GM23338 (cell line): ENCODE measurements at regions not wholly inside any gene's neighbourhood (a gene's known extent, or its start where the extent isn't known, plus 50 kb on each side); places are given as distances from the start of the nearest gene placed in this dataset.

Experiments
- ATAC-seq: fragments of 200-7000 bp; cut with Tn5 transposase; 3 replicates; pipeline ENCODE4 v1.9.1; 2020
- DNase-seq: peaks from one replicate; pipeline ENCODE4 v3.0.0-alpha.2; 2015; ENCODE audit warnings: low spot score
- H2AFZ ChIP-seq: fragments of 200-600 bp; sonication (generic); 2 replicates; pipeline ENCODE4 v1.8.0; 2016; ENCODE audit warnings: antibody characterized with exemption, mild to moderate bottlenecking, moderate library complexity
- H3F3A ChIP-seq: fragments of 200-600 bp; sonication (generic); replicated peaks from 2 replicates; pipeline ENCODE4 v1.8.0; 2017; ENCODE audit warnings: antibody characterized with exemption, mixed run types, low read depth
- H3K27ac ChIP-seq: fragments of 200-600 bp; sonication (generic); 2 replicates; pipeline ENCODE4 v1.6.1; 2016; ENCODE audit warnings: low read depth
- H3K27me3 ChIP-seq: fragments of 200-600 bp; sonication (generic); 2 replicates; pipeline ENCODE4 v1.8.0; 2016; ENCODE audit warnings: mild to moderate bottlenecking, mixed run types, moderate library complexity; ENCODE audit not compliant: insufficient read depth
- H3K36me3 ChIP-seq: fragments of 200-600 bp; sonication (generic); 2 replicates; pipeline ENCODE4 v1.8.0; 2016; ENCODE audit warnings: mild to moderate bottlenecking; ENCODE audit not compliant: insufficient read depth
- H3K4me1 ChIP-seq: fragments of 200-600 bp; sonication (generic); 2 replicates; pipeline ENCODE4 v1.8.0; 2016; ENCODE audit warnings: mild to moderate bottlenecking, moderate library complexity; ENCODE audit not compliant: insufficient read depth
- H3K4me2 ChIP-seq: fragments of 200-600 bp; sonication (generic); 2 replicates; pipeline ENCODE4 v1.7.1; 2017; ENCODE audit warnings: mixed run types
- H3K4me3 ChIP-seq: fragments of 200-600 bp; sonication (generic); 2 replicates; pipeline ENCODE4 v1.6.1; 2016; ENCODE audit warnings: mixed run types
- H3K79me2 ChIP-seq: fragments of 200-600 bp; sonication (generic); replicated peaks from 2 replicates; pipeline ENCODE4 v1.8.0; 2017; ENCODE audit warnings: mild to moderate bottlenecking; ENCODE audit not compliant: insufficient read depth
- H3K9me2 ChIP-seq: fragments of 200-600 bp; sonication (generic); 2 replicates; pipeline ENCODE4 v1.8.0; 2017; ENCODE audit not compliant: insufficient read depth
- H4K20me1 ChIP-seq: fragments of 200-600 bp; sonication (generic); replicated peaks from 2 replicates; pipeline ENCODE4 v1.8.0; 2017; ENCODE audit warnings: mild to moderate bottlenecking; ENCODE audit not compliant: insufficient read depth
- H3K27ac Mint-ChIP-seq: 2 replicates; pipeline ENCODE4 v1.8.0; 2020; ENCODE audit warnings: inconsistent platforms, mild to moderate bottlenecking, moderate library complexity, mixed read lengths
- H3K27me3 Mint-ChIP-seq: 3 replicates; pipeline ENCODE4 v1.8.0; 2022; ENCODE audit warnings: low read depth, mild to moderate bottlenecking, moderate library complexity, mixed read lengths, inconsistent platforms; ENCODE audit not compliant: insufficient read depth, poor library complexity
- H3K36me3 Mint-ChIP-seq: 3 replicates; pipeline ENCODE4 v1.8.0; 2021; ENCODE audit warnings: low read depth, mild to moderate bottlenecking, inconsistent platforms, moderate library complexity, mixed read lengths
- H3K4me1 Mint-ChIP-seq: 3 replicates; pipeline ENCODE4 v1.8.0; 2020; ENCODE audit warnings: mild to moderate bottlenecking, inconsistent platforms, mixed read lengths
- H3K4me3 Mint-ChIP-seq: 3 replicates; pipeline ENCODE4 v1.8.0; 2021; ENCODE audit warnings: moderate library complexity, mild to moderate bottlenecking, inconsistent platforms, mixed read lengths
- H3K9me3 Mint-ChIP-seq: 3 replicates; pipeline ENCODE4 v1.8.0; 2020; ENCODE audit warnings: moderate library complexity, mild to moderate bottlenecking, inconsistent platforms, mixed read lengths
- CREB1 ChIP-seq: fragments of 250-450 bp; sonication (Bioruptor Pico); IDR thresholded peaks from 2 replicates; pipeline ENCODE4 v1.5.0; 2020; ENCODE audit warnings: low read depth, mild to moderate bottlenecking, moderate library complexity
- CTCF ChIP-seq, 2 experiments: fragments of 200-600 bp in 1 of 2; sonication (generic) in 1 of 2; conservative IDR thresholded peaks; 2 replicates each; pipeline versions ENCODE4 v1.5.1 to v1.6.1; 2016 to 2017; ENCODE audit warnings: antibody characterized with exemption in 2 of 2, low read depth in 2 of 2, mild to moderate bottlenecking in 2 of 2, moderate library complexity in 1 of 2
- JUNB ChIP-seq: IDR thresholded peaks from one replicate; pipeline ENCODE4 v1.6.1; 2016; ENCODE audit warnings: antibody characterized with exemption; ENCODE audit not compliant: unreplicated experiment
- NANOG ChIP-seq: IDR thresholded peaks from 2 replicates; pipeline ENCODE4 v1.6.1; 2016; ENCODE audit warnings: antibody characterized with exemption, borderline replicate concordance
- POLR2AphosphoS5 ChIP-seq: IDR thresholded peaks from 2 replicates; pipeline ENCODE4 v1.6.1; 2016; ENCODE audit warnings: antibody characterized with exemption, low read depth
- STAT1 ChIP-seq: IDR thresholded peaks from one replicate; pipeline ENCODE4 v1.6.1; 2016; ENCODE audit warnings: antibody characterized with exemption; ENCODE audit not compliant: unreplicated experiment
- ZNF114 ChIP-seq: fragments of 250-450 bp; sonication (Bioruptor Pico); IDR thresholded peaks from 2 replicates; pipeline ENCODE4 v1.5.0; 2020; ENCODE audit warnings: mild to moderate bottlenecking, moderate library complexity
- ZNF331 ChIP-seq: fragments of 250-450 bp; sonication (Bioruptor Pico); IDR thresholded peaks from 2 replicates; pipeline ENCODE4 v1.5.0; 2020; ENCODE audit warnings: low read depth, mild to moderate bottlenecking, moderate library complexity
- ZNF462 ChIP-seq: fragments of 250-450 bp; sonication (Bioruptor Pico); IDR thresholded peaks from 2 replicates; pipeline ENCODE4 v1.5.0; 2020; ENCODE audit warnings: mild to moderate bottlenecking, moderate library complexity
- TF ChIP-seq, protein P1 (sequence below): IDR thresholded peaks from 2 replicates; pipeline ENCODE4 v1.6.1; 2016; ENCODE audit warnings: antibody characterized with exemption

DNA sequence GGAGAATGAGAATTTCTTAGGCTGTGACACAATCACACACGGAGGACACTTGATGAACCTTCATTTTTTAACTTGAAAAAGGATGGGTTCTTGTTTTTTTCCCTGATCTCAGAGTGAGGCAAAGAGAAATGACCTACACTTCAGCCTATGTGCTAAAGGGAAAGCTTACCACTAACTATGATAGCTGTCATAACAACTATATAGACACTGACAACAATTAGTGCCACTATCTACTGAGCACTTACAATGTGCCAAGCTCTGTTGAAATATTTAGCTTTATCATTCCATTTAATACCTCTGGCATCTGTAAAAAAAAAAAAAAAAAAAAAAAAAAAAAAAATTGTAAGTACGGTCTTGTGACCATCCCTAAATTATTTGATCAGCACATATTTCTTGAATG, 135.9 kb upstream of the WWC1 start (continued):
- TF ChIP-seq, protein P1, sequence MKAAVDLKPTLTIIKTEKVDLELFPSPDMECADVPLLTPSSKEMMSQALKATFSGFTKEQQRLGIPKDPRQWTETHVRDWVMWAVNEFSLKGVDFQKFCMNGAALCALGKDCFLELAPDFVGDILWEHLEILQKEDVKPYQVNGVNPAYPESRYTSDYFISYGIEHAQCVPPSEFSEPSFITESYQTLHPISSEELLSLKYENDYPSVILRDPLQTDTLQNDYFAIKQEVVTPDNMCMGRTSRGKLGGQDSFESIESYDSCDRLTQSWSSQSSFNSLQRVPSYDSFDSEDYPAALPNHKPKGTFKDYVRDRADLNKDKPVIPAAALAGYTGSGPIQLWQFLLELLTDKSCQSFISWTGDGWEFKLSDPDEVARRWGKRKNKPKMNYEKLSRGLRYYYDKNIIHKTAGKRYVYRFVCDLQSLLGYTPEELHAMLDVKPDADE = no peak
- TF ChIP-seq ZNF331 (CRISPR knock-in tag) (no peak), STAT1 (no peak), NANOG (no peak), POLR2AphosphoS5 (no peak), ZNF114 (CRISPR knock-in tag) (no peak), JUNB (no peak), CTCF (conservative IDR thresholded peaks at IDR 0.05; ENCODE audit: low read depth in 2 of 2) (no peak), CREB1 (CRISPR knock-in tag) (no peak)

DNA sequence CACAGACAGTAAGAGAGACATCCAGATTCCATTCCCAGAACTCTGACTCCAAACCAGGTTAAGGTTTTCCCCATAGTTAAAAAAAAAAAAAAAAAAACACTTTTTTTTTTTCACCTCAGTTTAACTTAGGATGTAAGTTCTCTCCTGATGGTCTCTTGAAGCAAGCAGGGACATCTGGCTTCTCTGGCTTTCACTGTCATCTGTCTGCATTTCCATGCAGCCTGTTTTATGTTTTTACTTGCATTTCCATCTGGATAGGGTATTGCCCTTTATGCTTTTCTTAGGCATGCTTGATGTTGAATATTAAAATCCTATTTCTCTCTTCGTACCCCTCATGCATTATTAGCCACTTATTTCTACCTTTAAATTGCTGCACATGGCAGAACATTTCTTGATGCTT, 135.3 kb upstream of the WWC1 start:
- Histone ChIP-seq H3K27ac (no peak overlapping the region), H3K9me2 (no peaks in the 10 kb centered on the region), H3K4me2 (no peak overlapping the region), H4K20me1 (no peaks in the 10 kb centered on the region), H3K4me3 (no peak overlapping the region), H2AFZ (no peak overlapping the region), H3K79me2 (no peaks in the 10 kb centered on the region), H3K4me1 (peaks cover 13% of the 10 kb centered on the region), H3K27me3 (no peaks in the 10 kb centered on the region), H3F3A (no peaks in the 10 kb centered on the region), H3K36me3 (no peaks in the 10 kb centered on the region)
- Mint-ChIP-seq H3K36me3 (no peaks in the 10 kb centered on the region), H3K4me1 (peaks cover 42% of the 10 kb centered on the region), H3K27me3 (peaks cover 3% of the 10 kb centered on the region), H3K9me3 (no peaks in the 10 kb centered on the region), H3K27ac (no peak overlapping the region), H3K4me3 (no peak overlapping the region)
- ATAC-seq = no peak
- DNase-seq = no peak
- TF ChIP-seq, protein P1 = no peak
- no peak for TF ChIP-seq JUNB

- Histone ChIP-seq H3K4me1 (peaks cover 13% of the 10 kb centered on the region), H3K4me2 (no peak overlapping the region), H3K27ac (no peak overlapping the region), H3K9me2 (no peaks in the 10 kb centered on the region), H2AFZ (no peak overlapping the region), H3F3A (no peaks in the 10 kb centered on the region), H3K27me3 (no peaks in the 10 kb centered on the region), H3K79me2 (no peaks in the 10 kb centered on the region), H3K4me3 (no peak overlapping the region), H4K20me1 (no peaks in the 10 kb centered on the region), H3K36me3 (no peaks in the 10 kb centered on the region)
- H3K36me3 Mint-ChIP-seq = no peaks in the 10 kb centered on the region
- H3K4me3 Mint-ChIP-seq = no peak overlapping the region
- no peaks in the 10 kb centered on the region for H3K9me3 Mint-ChIP-seq
- no peak for TF ChIP-seq ZNF462 (CRISPR knock-in tag)
- H3K27ac Mint-ChIP-seq = no peak overlapping the region
- peaks cover 42% of the 10 kb centered on the region for H3K4me1 Mint-ChIP-seq
- peaks cover 3% of the 10 kb centered on the region for H3K27me3 Mint-ChIP-seq
- DNase-seq (no peak), ATAC-seq (no peak)
Measured at GRCh38 chr5:168157141-168157540, 134.3 kb upstream of the WWC1 start.
